K562 (cell line): ENCODE measurements at regions not wholly inside any gene's neighbourhood (a gene's known extent, or its start where the extent isn't known, plus 50 kb on each side); places are given as distances from the start of the nearest gene placed in this dataset.

Experiments used
- ATAC-seq: fragments of 200-7000 bp; cut with Tn5 transposase; 3 replicates; pipeline ENCODE4 v1.9.1; 2020; ENCODE audit warnings: moderate library complexity
- BruUV-seq: library from RNA; stranded (reverse); fragments of 400-500 nt; replicated peaks from 2 replicates; lab custom pipeline; 2021; lab: Mats Ljungman, UMichigan
- CTCF ChIA-PET: fragments of 300-600 bp; formaldehyde crosslinking; extraction: SDS; loops from one replicate; lab custom pipeline; 2021; ENCODE audit warnings: low intra/inter-chr PET ratio; lab: Yijun Ruan, JAX
- POLR2A ChIA-PET: fragments of 300-600, 350-650 bp; sonication (Branson Sonifier 250); formaldehyde crosslinking; extraction: SDS; loops from one replicate; lab custom pipeline; 2021; ENCODE audit warnings: antibody characterized with exemption, inconsistent platforms; lab: Yijun Ruan, JAX
- DNase-seq, 4 experiments: peaks; one replicate each; pipeline versions ENCODE4 v3.0.0 to v3.0.0-alpha.2; 2011 to 2018; ENCODE audit warnings: low spot score in 3 of 4, mixed read lengths in 3 of 4; ENCODE audit errors: extremely low read depth in 1 of 4
- FAIRE-seq: peaks from 2 replicates; lab custom pipeline; 2011; peaks lifted over from hg19 to GRCh38; lab: Jason Lieb, UNC
- H2AFZ ChIP-seq: 2 replicates; pipeline ENCODE4 v1.6.0; 2011; ENCODE audit warnings: low read depth, low read length, control low read depth, inconsistent platforms
- H3K27ac ChIP-seq: fragments of 200-600 bp; 3 replicates; pipeline ENCODE4 v1.8.0; 2011; ENCODE audit warnings: low read depth, mild to moderate bottlenecking, control low read depth, inconsistent platforms, low read length, moderate library complexity, mixed read lengths; ENCODE audit errors: extremely low read depth
- H3K27me3 ChIP-seq, 2 experiments: fragments of 300-600 bp in 1 of 2; 2 replicates in 1 of 2; 3 replicates in 1 of 2; pipeline versions ENCODE4 v1.6.0 to v1.8.0; 2011; ENCODE audit warnings: inconsistent platforms in 2 of 2, low read length in 2 of 2, mild to moderate bottlenecking in 1 of 2, mixed read lengths in 1 of 2, moderate library complexity in 1 of 2; ENCODE audit not compliant: control insufficient read depth in 2 of 2, insufficient read depth in 2 of 2
- H3K36me3 ChIP-seq: fragments of 300-600 bp; 3 replicates; pipeline ENCODE4 v1.8.0; 2011; ENCODE audit warnings: mild to moderate bottlenecking, low read length, inconsistent platforms; ENCODE audit not compliant: control insufficient read depth, insufficient read depth
- H3K4me1 ChIP-seq, 2 experiments: fragments of 200-600 bp in 1 of 2; replicated peaks in 1 of 2; 2 replicates in 1 of 2; 3 replicates in 1 of 2; pipeline versions ENCODE4 v1.5.1 to v1.8.0; 2011; ENCODE audit warnings: inconsistent platforms in 2 of 2, low read length in 2 of 2, mild to moderate bottlenecking in 1 of 2, mixed read lengths in 1 of 2, moderate library complexity in 1 of 2; ENCODE audit not compliant: control insufficient read depth in 2 of 2, insufficient read depth in 2 of 2
- H3K4me2 ChIP-seq: 2 replicates; pipeline ENCODE4 v1.6.1; 2011; ENCODE audit warnings: low read length, control low read depth, inconsistent platforms, mixed read lengths; ENCODE audit not compliant: insufficient read depth
- H3K4me3 ChIP-seq: fragments of 200-600 bp; sonication (generic), shearing (Covaris generic); 2 replicates; pipeline ENCODE4 v1.5.1; 2016; ENCODE audit warnings: control low read depth, inconsistent platforms
- H3K79me2 ChIP-seq: fragments of 200-600 bp; 3 replicates; pipeline ENCODE4 v1.8.0; 2011; ENCODE audit warnings: low read length, inconsistent platforms; ENCODE audit not compliant: control insufficient read depth, insufficient read depth
- H3K9ac ChIP-seq, 2 experiments: 2 replicates each; pipeline versions ENCODE4 v1.6.0 to v1.6.1; 2011; ENCODE audit warnings: low read depth in 2 of 2, low read length in 2 of 2, control low read depth in 1 of 2, inconsistent platforms in 1 of 2, mild to moderate bottlenecking in 1 of 2, mixed read lengths in 1 of 2; ENCODE audit not compliant: insufficient read depth in 1 of 2
- H3K9me1 ChIP-seq: one replicate; pipeline ENCODE4 v1.6.0; 2011; ENCODE audit warnings: inconsistent platforms, mild to moderate bottlenecking, low read length, moderate library complexity; ENCODE audit not compliant: control insufficient read depth, insufficient read depth
- H3K9me3 ChIP-seq: replicated peaks from 2 replicates; pipeline ENCODE4 v1.5.1; 2011; ENCODE audit warnings: low read depth, low read length, inconsistent platforms; ENCODE audit not compliant: control insufficient read depth, insufficient read depth
- H4K20me1 ChIP-seq: replicated peaks from 2 replicates; pipeline ENCODE4 v1.6.1; 2011; ENCODE audit warnings: low read length, inconsistent platforms, mixed read lengths; ENCODE audit not compliant: control insufficient read depth, insufficient read depth
- PHF20 ChIP-seq: fragments of 450-650 bp; IDR thresholded peaks from 2 replicates; pipeline ENCODE4 v1.6.1; 2018; ENCODE audit not compliant: partially characterized antibody
- RBM34 ChIP-seq: fragments of 200-400 bp; formaldehyde crosslinking; IDR thresholded peaks from 2 replicates; pipeline ENCODE4 v1.6.1; 2018; ENCODE audit warnings: low read length, borderline replicate concordance; ENCODE audit not compliant: insufficient read depth
- SETDB1 ChIP-seq: IDR thresholded peaks from one replicate; pipeline ENCODE4 v1.6.1; 2012; ENCODE audit warnings: low read length, control low read depth, inconsistent platforms
- SMAD3 ChIP-seq: fragments of 450-650 bp; formaldehyde crosslinking; conservative IDR thresholded peaks from 2 replicates; pipeline ENCODE4 v1.4.0; 2020; ENCODE audit warnings: mild to moderate bottlenecking
- STAG1 ChIP-seq: sonication (generic); formaldehyde crosslinking; IDR thresholded peaks from 2 replicates; pipeline ENCODE4 v1.5.0; 2020; ENCODE audit warnings: missing genetic modification reagents, borderline replicate concordance
- ZNF445 ChIP-seq: fragments of 250-450 bp; sonication (Bioruptor Pico); IDR thresholded peaks from 2 replicates; pipeline ENCODE4 v1.4.0; 2020; ENCODE audit warnings: low read depth, mild to moderate bottlenecking, moderate library complexity
- WGBS: fragments of 100-300 bp; shearing (Covaris generic); methylation state at CpG from one replicate; pipeline ENCODE4 v1.1.6; 2016; ENCODE audit warnings: low coverage, mixed read lengths; ENCODE audit not compliant: insufficient coverage; ENCODE audit errors: missing lambda C conversion rate; 5-methylcytosine and 5-hydroxymethylcytosine counted together
- in situ Hi-C: fragments of 300-500 bp; cut with MboI; formaldehyde crosslinking; loops from 4 replicates; pipeline ENCODE4 v1.15.0; 2018; ENCODE audit warnings: inconsistent platforms, mixed read lengths
- intact Hi-C: fragments of 100-400 bp; cut with micrococcal nuclease; formaldehyde crosslinking; loops from 2 replicates; pipeline ENCODE4 v1.14.2; 2022
- TF ChIP-seq, protein P1 (sequence below): sonication (generic); formaldehyde crosslinking; IDR thresholded peaks from 2 replicates; pipeline ENCODE4 v1.8.1; 2022; ENCODE audit warnings: missing genetic modification reagents
- TF ChIP-seq, protein P2 (sequence below): fragments of 250-450 bp; sonication (Bioruptor Pico); IDR thresholded peaks from 2 replicates; pipeline ENCODE4 v1.4.0; 2020
- TF ChIP-seq, protein P3 (sequence below): fragments of 250-450 bp; sonication (Bioruptor Pico); IDR thresholded peaks from 2 replicates; pipeline ENCODE4 v1.5.1; 2021; ENCODE audit warnings: mild to moderate bottlenecking
- TF ChIP-seq, protein P4 (sequence below): fragments of 450-650 bp; formaldehyde crosslinking; IDR thresholded peaks from 2 replicates; pipeline ENCODE4 v1.4.0; 2022; ENCODE audit warnings: missing genetic modification characterization

DNA sequence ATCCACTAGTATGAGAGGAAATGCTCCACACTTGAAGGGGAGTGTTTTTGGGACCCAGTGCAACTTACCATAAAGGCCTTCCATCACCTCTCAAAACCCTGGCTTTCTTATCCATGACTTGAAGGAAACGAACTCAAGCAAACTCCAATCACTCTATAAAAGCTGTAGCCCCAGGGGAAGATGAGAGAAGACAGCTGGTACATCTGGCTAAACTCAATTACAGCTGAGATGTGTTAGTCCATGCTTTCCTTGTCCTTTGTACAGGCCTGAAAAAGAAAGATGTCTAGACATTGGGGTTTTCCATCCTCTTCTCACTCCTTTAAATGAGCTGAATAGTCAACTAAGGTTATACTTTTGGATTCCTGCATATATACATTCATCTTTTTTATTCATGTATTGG is 89.5 kb upstream of the ANKRD30A start:
- in situ Hi-C loops (no loop called here), intact Hi-C loops (no loop called here)
- FAIRE-seq = no peak
- Histone ChIP-seq H3K9me3 (no peaks in the 10 kb centered on the region), H3K9me1 (no peaks in the 10 kb centered on the region), H3K36me3 (no peaks in the 10 kb centered on the region), H3K79me2 (no peaks in the 10 kb centered on the region), H3K4me1 (no peaks in the 10 kb centered on the region), H3K4me2 (no peak overlapping the region), H4K20me1 (no peaks in the 10 kb centered on the region), H2AFZ (no peak overlapping the region), H3K4me3 (no peak overlapping the region), H3K27me3 (no peaks in the 10 kb centered on the region), H3K9ac (no peak overlapping the region), H3K27ac (no peak overlapping the region)
- no peak for DNase-seq
- ATAC-seq = no peak
- BruUV-seq = no TSS peak
- ChIA-PET CTCF (no interaction called here), POLR2A (no interaction called here)
- 13% methylated on average over 1 of the region's 1 CpG for WGBS
- TF ChIP-seq SMAD3 (CRISPR knock-in tag) = no peak
- TF ChIP-seq, protein P1, sequence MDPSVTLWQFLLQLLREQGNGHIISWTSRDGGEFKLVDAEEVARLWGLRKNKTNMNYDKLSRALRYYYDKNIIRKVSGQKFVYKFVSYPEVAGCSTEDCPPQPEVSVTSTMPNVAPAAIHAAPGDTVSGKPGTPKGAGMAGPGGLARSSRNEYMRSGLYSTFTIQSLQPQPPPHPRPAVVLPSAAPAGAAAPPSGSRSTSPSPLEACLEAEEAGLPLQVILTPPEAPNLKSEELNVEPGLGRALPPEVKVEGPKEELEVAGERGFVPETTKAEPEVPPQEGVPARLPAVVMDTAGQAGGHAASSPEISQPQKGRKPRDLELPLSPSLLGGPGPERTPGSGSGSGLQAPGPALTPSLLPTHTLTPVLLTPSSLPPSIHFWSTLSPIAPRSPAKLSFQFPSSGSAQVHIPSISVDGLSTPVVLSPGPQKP (CRISPR knock-in tag) = no peak
- no peak for TF ChIP-seq STAG1 (CRISPR knock-in tag)
- no peak for TF ChIP-seq SETDB1
- no peak for TF ChIP-seq PHF20
- TF ChIP-seq, protein P2, sequence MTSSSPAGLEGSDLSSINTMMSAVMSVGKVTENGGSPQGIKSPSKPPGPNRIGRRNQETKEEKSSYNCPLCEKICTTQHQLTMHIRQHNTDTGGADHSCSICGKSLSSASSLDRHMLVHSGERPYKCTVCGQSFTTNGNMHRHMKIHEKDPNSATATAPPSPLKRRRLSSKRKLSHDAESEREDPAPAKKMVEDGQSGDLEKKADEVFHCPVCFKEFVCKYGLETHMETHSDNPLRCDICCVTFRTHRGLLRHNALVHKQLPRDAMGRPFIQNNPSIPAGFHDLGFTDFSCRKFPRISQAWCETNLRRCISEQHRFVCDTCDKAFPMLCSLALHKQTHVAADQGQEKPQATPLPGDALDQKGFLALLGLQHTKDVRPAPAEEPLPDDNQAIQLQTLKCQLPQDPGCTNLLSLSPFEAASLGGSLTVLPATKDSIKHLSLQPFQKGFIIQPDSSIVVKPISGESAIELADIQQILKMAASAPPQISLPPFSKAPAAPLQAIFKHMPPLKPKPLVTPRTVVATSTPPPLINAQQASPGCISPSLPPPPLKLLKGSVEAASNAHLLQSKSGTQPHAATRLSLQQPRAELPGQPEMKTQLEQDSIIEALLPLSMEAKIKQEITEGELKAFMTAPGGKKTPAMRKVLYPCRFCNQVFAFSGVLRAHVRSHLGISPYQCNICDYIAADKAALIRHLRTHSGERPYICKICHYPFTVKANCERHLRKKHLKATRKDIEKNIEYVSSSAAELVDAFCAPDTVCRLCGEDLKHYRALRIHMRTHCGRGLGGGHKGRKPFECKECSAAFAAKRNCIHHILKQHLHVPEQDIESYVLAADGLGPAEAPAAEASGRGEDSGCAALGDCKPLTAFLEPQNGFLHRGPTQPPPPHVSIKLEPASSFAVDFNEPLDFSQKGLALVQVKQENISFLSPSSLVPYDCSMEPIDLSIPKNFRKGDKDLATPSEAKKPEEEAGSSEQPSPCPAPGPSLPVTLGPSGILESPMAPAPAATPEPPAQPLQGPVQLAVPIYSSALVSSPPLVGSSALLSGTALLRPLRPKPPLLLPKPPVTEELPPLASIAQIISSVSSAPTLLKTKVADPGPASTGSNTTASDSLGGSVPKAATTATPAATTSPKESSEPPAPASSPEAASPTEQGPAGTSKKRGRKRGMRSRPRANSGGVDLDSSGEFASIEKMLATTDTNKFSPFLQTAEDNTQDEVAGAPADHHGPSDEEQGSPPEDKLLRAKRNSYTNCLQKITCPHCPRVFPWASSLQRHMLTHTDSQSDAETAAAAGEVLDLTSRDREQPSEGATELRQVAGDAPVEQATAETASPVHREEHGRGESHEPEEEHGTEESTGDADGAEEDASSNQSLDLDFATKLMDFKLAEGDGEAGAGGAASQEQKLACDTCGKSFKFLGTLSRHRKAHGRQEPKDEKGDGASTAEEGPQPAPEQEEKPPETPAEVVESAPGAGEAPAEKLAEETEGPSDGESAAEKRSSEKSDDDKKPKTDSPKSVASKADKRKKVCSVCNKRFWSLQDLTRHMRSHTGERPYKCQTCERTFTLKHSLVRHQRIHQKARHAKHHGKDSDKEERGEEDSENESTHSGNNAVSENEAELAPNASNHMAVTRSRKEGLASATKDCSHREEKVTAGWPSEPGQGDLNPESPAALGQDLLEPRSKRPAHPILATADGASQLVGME = no peak
- no peak for TF ChIP-seq ZNF445 (CRISPR knock-in tag)
- TF ChIP-seq, protein P3, sequence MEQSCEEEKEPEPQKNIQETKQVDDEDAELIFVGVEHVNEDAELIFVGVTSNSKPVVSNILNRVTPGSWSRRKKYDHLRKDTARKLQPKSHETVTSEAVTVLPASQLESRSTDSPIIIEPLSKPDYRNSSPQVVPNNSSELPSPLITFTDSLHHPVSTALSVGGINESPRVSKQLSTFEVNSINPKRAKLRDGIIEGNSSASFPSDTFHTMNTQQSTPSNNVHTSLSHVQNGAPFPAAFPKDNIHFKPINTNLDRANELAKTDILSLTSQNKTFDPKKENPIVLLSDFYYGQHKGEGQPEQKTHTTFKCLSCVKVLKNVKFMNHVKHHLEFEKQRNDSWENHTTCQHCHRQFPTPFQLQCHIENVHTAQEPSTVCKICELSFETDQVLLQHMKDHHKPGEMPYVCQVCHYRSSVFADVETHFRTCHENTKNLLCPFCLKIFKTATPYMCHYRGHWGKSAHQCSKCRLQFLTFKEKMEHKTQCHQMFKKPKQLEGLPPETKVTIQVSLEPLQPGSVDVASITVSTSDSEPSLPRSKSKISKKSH = no peak
- TF ChIP-seq RBM34 = no peak
- TF ChIP-seq, protein P4, sequence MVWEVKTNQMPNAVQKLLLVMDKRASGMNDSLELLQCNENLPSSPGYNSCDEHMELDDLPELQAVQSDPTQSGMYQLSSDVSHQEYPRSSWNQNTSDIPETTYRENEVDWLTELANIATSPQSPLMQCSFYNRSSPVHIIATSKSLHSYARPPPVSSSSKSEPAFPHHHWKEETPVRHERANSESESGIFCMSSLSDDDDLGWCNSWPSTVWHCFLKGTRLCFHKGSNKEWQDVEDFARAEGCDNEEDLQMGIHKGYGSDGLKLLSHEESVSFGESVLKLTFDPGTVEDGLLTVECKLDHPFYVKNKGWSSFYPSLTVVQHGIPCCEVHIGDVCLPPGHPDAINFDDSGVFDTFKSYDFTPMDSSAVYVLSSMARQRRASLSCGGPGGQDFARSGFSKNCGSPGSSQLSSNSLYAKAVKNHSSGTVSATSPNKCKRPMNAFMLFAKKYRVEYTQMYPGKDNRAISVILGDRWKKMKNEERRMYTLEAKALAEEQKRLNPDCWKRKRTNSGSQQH (CRISPR knock-in tag) = no peak
